ENCODE measurements at regions not wholly inside any gene's neighbourhood (a gene's known extent, or its start where the extent isn't known, plus 50 kb on each side); places are given as distances from the start of the nearest gene placed in this dataset.

DNA sequence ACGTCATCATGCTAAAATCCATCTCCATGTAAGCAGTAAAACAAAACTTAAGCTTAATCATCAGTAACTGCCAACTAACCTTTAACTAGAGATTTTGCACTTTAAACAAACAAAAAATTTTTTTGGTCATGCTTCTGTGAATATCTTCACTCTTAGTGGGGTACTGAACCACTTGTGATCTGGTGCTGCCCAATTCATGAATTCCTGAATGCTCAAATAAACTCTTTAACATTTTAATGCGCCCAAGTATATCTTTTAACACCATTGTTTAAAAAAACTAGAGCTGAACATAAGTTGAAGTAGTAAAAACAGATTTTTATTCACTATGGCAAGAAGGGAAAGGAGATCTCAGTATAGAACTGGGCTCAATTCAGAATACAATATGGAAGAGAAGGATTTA lies 196.9 kb upstream of the USP24 start:
- in situ Hi-C loops (cut with MboI) = no loop called here
- H3K27me3 ChIP-seq (replicated peaks; ENCODE audit: insufficient read depth) = no peaks in the 10 kb centered on the region
- no peak for TF ChIP-seq EZH2phosphoT487 (IDR thresholded peaks at IDR 0.05; ENCODE audit: insufficient read depth, low read depth)
- no peak for TF ChIP-seq EZH2 (IDR thresholded peaks at IDR 0.05; ENCODE audit: insufficient read depth, poor library complexity, severe bottlenecking)
- no peaks in the 10 kb centered on the region for H3K4me1 ChIP-seq (ENCODE audit: insufficient read depth)
- H3K36me3 ChIP-seq (ENCODE audit: low read depth) = no peaks in the 10 kb centered on the region
- no peak for DNase-seq
- H3K9me2 ChIP-seq (ENCODE audit: insufficient read depth) = no peaks in the 10 kb centered on the region
- no peaks in the 10 kb centered on the region for H3F3A ChIP-seq (ENCODE audit: insufficient read depth)
- H3K4me3 ChIP-seq = no peak overlapping the region
- H2AFZ ChIP-seq = no peak overlapping the region
- H4K20me1 ChIP-seq (ENCODE audit: insufficient read depth) = no peaks in the 10 kb centered on the region
- H3K79me2 ChIP-seq (ENCODE audit: insufficient read depth) = no peaks in the 10 kb centered on the region
- H3K27ac ChIP-seq = no peak overlapping the region
- no peak overlapping the region for H3K4me2 ChIP-seq (ENCODE audit: unreplicated experiment)
- H3K9ac ChIP-seq = no peak overlapping the region
- H3K9me3 ChIP-seq (ENCODE audit: low read depth) = no peaks in the 10 kb centered on the region
- WGBS, 2 experiments (ENCODE audit: low coverage in 1 of 2, low lambda C conversion rate in 2 of 2, missing lambda C conversion rate in 2 of 2) = 68 to 79% methylated on average over 2 of the region's 2 CpGs

DNA sequence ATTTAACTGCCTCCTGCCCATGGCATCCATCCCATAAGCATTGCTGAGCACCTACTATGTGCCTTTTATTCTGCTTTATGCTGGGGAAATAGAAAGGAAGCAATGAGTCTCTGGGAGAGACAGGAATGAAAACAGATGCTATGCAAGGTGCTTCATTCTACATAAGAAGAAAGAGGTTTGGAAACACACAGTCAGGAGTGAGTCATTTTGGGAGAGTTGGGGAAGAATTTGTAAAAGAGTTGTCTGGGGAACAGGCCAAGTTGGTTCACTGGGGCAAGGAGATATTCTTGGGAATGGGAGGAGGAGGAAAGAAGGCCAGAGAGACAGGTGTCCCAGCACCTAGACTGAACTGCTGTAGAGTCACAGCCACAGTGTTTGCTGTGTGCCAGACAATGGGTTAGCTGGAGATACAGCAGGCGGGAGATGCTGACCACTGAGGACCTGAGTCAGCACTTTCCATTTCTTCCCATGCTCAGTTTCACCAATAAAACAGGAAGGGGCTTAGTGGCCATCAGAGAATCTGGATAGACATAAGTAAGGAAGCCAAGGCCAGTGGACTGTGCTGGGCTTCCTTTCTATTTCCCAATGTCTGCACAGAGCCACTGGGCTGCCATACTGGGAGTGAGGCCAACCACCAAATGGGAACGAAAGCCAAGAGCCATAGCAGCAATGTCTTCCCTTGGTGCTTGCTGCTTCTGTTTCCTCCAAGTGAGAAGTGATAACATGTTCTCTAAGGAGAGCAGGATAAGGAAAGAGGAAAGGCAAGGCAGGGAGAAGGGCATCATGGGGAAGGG lies 187.7 kb upstream of the USP24 start:
- Histone ChIP-seq H3K4me3 (no peak overlapping the region), H4K20me1 (ENCODE audit: insufficient read depth) (no peaks in the 10 kb centered on the region), H3K27ac (peak overlapping the region; percentile 39), H3K9ac (no peak overlapping the region), H3K79me2 (ENCODE audit: insufficient read depth) (no peaks in the 10 kb centered on the region), H3K27me3 (replicated peaks; ENCODE audit: insufficient read depth) (no peaks in the 10 kb centered on the region), H3F3A (ENCODE audit: insufficient read depth) (peaks cover 23% of the 10 kb centered on the region), H3K4me1 (ENCODE audit: insufficient read depth) (0 out of 2 replicates have a peak, but pooled peaks cover 9% of the 10 kb centered on the region), H3K9me3 (ENCODE audit: low read depth) (no peaks in the 10 kb centered on the region), H3K4me2 (ENCODE audit: unreplicated experiment) (peak overlapping the region; percentile 27), H3K36me3 (ENCODE audit: low read depth) (no peaks in the 10 kb centered on the region), H3K9me2 (ENCODE audit: insufficient read depth) (no peaks in the 10 kb centered on the region), H2AFZ (no peak overlapping the region)
- TF ChIP-seq EZH2phosphoT487 (IDR thresholded peaks at IDR 0.05; ENCODE audit: insufficient read depth, low read depth) (no peak), EZH2 (IDR thresholded peaks at IDR 0.05; ENCODE audit: insufficient read depth, poor library complexity, severe bottlenecking) (no peak)
- 89 to 92% methylated on average over 2 of the region's 2 CpGs for WGBS, 2 experiments (ENCODE audit: low coverage in 1 of 2, low lambda C conversion rate in 2 of 2, missing lambda C conversion rate in 2 of 2)
- in situ Hi-C loops (cut with MboI) = no loop called here
- DNase-seq = peak; percentile 71

DNA sequence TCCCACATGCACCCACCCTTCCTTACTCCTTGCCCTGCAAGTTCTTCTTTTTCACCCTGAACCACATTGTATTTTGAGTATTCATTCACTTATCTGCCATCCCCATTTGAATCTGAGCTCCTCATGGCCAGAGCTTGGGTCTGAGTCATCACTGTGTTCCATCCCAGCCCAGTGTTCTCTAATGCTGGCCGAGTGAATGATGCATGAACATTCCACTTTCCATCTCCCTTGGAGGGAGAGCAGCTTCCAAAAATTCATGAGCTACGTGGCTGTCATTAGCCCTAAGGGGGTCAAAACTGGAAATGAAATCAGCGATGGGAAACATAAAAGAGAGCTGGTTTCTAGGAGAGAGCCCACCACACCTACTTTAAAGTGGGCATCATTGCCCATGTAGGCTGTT lies 187.0 kb upstream of the USP24 start:
- H3K9me2 ChIP-seq (ENCODE audit: insufficient read depth) = no peaks in the 10 kb centered on the region
- DNase-seq = peak; percentile 88
- H3K4me3 ChIP-seq = no peak overlapping the region
- H3K27me3 ChIP-seq (replicated peaks; ENCODE audit: insufficient read depth) = no peaks in the 10 kb centered on the region
- TF ChIP-seq EZH2 (IDR thresholded peaks at IDR 0.05; ENCODE audit: insufficient read depth, poor library complexity, severe bottlenecking) (no peak), EZH2phosphoT487 (IDR thresholded peaks at IDR 0.05; ENCODE audit: insufficient read depth, low read depth) (no peak)
- H3K79me2 ChIP-seq (ENCODE audit: insufficient read depth) = no peaks in the 10 kb centered on the region
- H2AFZ ChIP-seq = no peak overlapping the region
- in situ Hi-C loops (cut with MboI) = no loop called here
- peak overlapping the region; percentile 39 for H3K27ac ChIP-seq
- H3K9me3 ChIP-seq (ENCODE audit: low read depth) = no peaks in the 10 kb centered on the region
- no peak overlapping the region for H3K9ac ChIP-seq
- peak overlapping the region; percentile 27 for H3K4me2 ChIP-seq (ENCODE audit: unreplicated experiment)
- H4K20me1 ChIP-seq (ENCODE audit: insufficient read depth) = no peaks in the 10 kb centered on the region
- H3K36me3 ChIP-seq (ENCODE audit: low read depth) = no peaks in the 10 kb centered on the region
- WGBS, 2 experiments (ENCODE audit: low coverage in 1 of 2, low lambda C conversion rate in 2 of 2, missing lambda C conversion rate in 2 of 2) = 2 to 3% methylated on average over 3 of the region's 3 CpGs
- peaks cover 23% of the 10 kb centered on the region for H3F3A ChIP-seq (ENCODE audit: insufficient read depth)
- H3K4me1 ChIP-seq (ENCODE audit: insufficient read depth) = 0 out of 2 replicates have a peak, but pooled peaks cover 9% of the 10 kb centered on the region

DNA sequence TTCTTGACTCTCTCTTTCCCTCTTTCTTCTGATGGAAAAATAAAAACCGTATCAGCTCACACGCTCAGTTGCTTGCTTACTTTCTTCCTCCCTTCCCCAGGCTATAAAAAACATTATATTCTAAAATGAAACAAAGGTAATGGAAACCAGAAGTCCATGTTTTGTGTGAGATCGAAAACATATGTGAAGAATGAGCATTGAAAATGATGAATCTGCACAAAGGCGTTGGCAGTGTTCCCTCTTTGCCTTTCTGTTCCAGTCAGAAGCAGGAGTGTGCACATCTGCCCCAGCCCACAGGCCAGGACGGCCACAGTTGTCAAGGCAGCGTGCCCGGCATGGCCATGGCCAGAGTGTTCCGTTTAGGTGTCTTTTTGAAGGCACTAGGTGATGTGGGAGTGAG lies 185.3 kb upstream of the USP24 start:
- no peaks in the 10 kb centered on the region for H3K79me2 ChIP-seq (ENCODE audit: insufficient read depth)
- in situ Hi-C loops (cut with MboI) = no loop called here
- no peaks in the 10 kb centered on the region for H3K9me3 ChIP-seq (ENCODE audit: low read depth)
- no peak overlapping the region for H3K4me3 ChIP-seq
- no peak overlapping the region for H3K27ac ChIP-seq
- H3K4me1 ChIP-seq (ENCODE audit: insufficient read depth) = 0 out of 2 replicates have a peak, but pooled peaks cover 9% of the 10 kb centered on the region
- no peak overlapping the region for H3K9ac ChIP-seq
- no peaks in the 10 kb centered on the region for H4K20me1 ChIP-seq (ENCODE audit: insufficient read depth)
- peak; percentile 58 for DNase-seq
- TF ChIP-seq EZH2phosphoT487 (IDR thresholded peaks at IDR 0.05; ENCODE audit: insufficient read depth, low read depth) (no peak), EZH2 (IDR thresholded peaks at IDR 0.05; ENCODE audit: insufficient read depth, poor library complexity, severe bottlenecking) (no peak)
- H3K36me3 ChIP-seq (ENCODE audit: low read depth) = no peaks in the 10 kb centered on the region
- no peak overlapping the region for H2AFZ ChIP-seq
- no peaks in the 10 kb centered on the region for H3K27me3 ChIP-seq (replicated peaks; ENCODE audit: insufficient read depth)
- H3K9me2 ChIP-seq (ENCODE audit: insufficient read depth) = no peaks in the 10 kb centered on the region
- WGBS, 2 experiments (ENCODE audit: low coverage in 1 of 2, low lambda C conversion rate in 2 of 2, missing lambda C conversion rate in 2 of 2) = 12 to 13% methylated on average over 8 of the region's 8 CpGs
- H3F3A ChIP-seq (ENCODE audit: insufficient read depth) = peaks cover 23% of the 10 kb centered on the region
- no peak overlapping the region for H3K4me2 ChIP-seq (ENCODE audit: unreplicated experiment)
